Left colon (tissue), 2 donors: ENCODE measurements at regions not wholly inside any gene's neighbourhood (a gene's known extent, or its start where the extent isn't known, plus 50 kb on each side); places are given as distances from the start of the nearest gene placed in this dataset.

Source experiments
- ATAC-seq: fragments of 200-7000 bp; cut with Tn5 transposase; one replicate; pipeline ENCODE4 v1.9.1; 2020; ENCODE audit warnings: mild to moderate bottlenecking, moderate library complexity
- DNase-seq, 2 donors: peaks; one replicate each; pipeline ENCODE4 v3.0.0-alpha.2; 2020
- intact Hi-C, 2 donors: fragments of 100-400 bp; cut with DNase I in 1 of 2; cut with micrococcal nuclease in 1 of 2; formaldehyde crosslinking; loops; one replicate each; pipeline versions ENCODE4 v1.11.2 to v1.14.0; 2022; cut with DNase I, micrococcal nuclease
- donor health status: DM: no; HTN: no; CAD: no.
- donor health status: DM: yes; HTN: yes; CAD: no.

DNA sequence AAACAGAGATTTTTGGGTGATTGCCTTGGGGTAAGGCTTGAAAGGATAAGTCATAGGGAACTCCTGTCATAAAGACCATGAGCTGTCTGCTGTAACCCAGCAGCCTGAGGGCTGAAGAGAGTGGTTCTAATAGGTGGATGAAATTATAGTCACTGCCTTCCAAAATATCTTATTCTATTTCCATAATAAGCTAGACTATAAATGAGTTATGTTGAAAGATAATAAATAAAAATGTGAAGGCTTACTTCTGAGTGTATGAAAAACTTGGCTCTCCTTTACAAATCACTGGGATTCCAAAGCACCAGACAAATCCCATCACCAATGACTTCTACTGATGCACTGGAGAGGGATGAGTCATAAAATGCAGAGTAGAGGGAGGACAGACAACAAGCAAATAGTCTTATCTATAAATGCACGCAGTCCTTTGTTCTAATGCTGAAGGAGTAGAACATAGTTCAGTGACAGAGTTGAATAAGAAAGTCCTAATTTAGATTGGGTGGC, 775.0 kb upstream of the LRRC4C start:
- DNase-seq (no peak), ATAC-seq (no peak)
- intact Hi-C loops: no loop called here

DNA sequence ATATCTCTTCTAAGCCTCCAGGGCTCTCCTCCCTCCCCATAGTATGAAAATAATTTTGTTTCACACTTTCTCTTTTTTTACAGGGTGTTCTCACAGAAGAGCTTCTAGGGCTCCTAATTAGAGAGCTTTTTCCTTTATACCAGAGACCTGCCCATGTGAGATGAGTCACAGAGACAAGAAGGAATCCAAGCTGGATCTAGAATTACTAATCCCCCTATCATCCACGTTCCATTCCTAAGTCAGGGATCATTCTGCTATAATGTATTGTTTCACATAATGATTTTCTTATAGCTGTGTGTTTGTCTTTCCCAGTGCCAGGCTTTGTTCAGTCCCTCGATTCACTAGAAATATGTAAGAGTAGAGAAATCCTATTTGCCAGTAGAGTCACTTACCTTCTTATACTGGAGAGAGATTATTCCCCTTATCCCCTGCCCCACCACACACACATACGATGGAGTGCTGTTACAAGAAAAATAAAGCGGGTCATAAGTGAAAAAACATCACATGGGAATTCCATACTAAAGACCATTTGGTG, 778.3 kb upstream of the LRRC4C start:
- no peak for DNase-seq
- ATAC-seq: no peak
- intact Hi-C loops: no loop called here

- intact Hi-C loops: no loop called here
- DNase-seq (no peak), ATAC-seq (no peak)
Measured at GRCh38 chr11:42239188-42239587, 779.7 kb upstream of the LRRC4C start.

- ATAC-seq (no peak), DNase-seq (no peak)
- intact Hi-C loops: no loop called here
Measured at GRCh38 chr11:42243385-42243784, 783.9 kb upstream of the LRRC4C start.

DNA sequence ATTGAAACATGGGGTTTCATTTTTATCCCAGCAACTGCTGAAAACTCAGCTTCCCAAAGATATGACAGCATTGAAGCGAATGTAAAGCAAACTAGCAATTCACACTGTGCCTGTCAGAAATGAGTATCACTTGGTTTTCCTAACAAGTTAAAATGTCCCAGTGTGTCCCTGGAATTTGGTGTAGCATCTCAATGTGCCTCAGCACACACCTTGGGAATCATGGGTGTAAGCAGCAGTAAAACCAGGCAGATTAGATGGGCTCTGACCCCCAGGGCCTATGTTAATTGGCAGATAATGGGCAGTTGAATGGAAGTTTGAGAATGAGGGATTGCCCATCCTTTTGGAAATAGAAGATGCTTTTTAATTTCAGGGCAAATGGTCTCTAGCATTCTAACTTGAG, 784.9 kb upstream of the LRRC4C start:
- DNase-seq: no peak
- ATAC-seq: no peak

DNA sequence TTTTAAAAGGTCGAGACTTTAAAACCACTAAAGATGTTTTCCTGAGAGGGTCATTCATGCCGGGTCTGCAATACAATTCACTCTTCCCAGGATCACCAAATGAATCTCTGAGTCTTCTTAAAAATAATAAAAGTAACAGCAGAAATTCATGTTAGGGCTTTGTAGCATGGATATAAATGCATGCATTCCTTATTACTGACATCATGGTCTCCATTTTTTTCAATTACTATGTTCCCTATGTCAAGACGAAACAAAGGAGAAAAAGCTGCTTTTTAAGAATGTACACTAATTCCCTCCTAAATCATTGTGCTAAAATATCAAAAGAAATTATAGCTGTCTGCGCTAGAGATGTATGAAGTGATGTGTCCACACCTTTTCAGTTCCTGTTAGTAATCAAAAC, 789.9 kb upstream of the LRRC4C start:
- DNase-seq (no peak), ATAC-seq (no peak)
- intact Hi-C loops: no loop called here

More for the DNA sequence above, 784.9 kb upstream of the LRRC4C start:
- intact Hi-C loops: no loop called here

DNA sequence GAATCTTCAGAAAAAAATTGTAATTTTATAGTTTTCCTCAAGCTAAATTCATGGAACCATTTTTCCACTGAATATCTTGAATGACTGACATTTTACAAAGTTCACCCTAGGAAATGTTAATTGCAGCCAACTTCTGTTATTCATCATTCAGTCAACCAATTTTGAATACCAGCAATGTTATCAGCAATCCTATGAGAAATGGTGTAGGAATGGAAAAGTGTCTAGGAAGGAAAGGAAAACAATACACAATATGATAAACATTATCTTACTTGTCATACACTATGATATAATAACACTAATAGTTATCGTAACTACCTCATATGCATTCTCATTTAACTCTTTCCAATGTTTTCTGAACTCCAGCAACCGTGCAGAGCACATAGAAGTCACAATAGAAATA, 790.5 kb upstream of the LRRC4C start:
- no peak for DNase-seq
- intact Hi-C loops: no loop called here
- no peak for ATAC-seq

DNA sequence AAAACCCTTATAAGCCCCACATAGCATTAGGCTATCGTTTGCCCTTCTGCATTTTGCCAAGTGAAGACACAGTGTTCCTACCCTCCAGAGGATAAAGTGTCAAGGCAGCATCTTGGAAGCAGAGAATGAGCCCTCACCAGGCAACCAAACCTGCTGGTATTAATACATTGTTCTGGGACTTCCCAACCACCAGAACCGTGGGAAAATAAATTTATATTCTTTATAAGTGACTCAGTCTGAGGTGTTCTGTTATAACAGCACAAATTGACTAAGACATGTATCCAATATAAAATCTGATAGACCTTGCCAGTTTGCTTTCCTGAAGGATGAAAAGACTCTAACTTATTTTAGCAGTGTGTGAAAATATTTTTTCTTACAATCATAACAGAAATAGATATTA, 792.5 kb upstream of the LRRC4C start:
- intact Hi-C loops: no loop called here
- no peak for ATAC-seq
- no peak for DNase-seq

- ATAC-seq: no peak
- no peak for DNase-seq
- intact Hi-C loops: no loop called here
Measured at GRCh38 chr11:42253156-42253555, 793.7 kb upstream of the LRRC4C start.

DNA sequence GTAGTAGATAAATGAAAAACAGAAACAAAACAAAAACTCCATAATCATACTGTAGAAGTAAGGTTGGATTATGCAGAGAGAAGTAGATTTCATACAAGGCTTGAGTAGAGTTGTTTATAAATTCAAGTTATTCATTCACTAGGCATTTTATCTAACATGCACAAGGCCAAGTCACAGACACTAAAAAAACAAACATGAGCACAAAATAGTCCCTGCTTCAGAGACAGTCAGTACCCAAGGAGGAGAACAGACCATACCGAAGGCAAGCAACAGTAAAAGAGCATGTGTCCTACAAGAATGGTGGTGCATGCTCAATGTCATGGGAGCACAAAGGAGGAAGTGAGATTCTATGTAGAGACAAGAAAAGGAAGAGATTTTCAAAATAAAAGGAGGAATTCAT, 796.5 kb upstream of the LRRC4C start:
- DNase-seq: no peak
- intact Hi-C loops: no loop called here
- no peak for ATAC-seq

DNA sequence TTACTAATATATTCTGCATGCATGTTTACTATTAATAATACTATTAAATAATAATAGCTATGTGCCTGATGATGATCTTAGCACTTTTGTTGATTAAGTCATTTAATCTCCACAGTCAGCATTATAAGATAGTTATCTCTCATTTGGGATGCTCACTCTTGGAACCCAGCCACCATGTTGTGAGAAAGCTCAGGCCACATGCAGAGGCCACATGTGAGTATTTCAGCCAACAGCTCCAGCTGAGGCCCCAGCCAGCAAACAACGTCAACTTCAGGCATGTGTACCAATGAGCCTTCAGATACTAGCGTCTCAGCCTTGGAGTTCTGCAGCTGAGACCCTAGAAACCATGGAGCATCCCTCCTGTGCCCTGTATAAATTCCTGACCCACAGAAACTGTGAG, 798.1 kb upstream of the LRRC4C start:
- no peak for DNase-seq
- intact Hi-C loops: no loop called here
- ATAC-seq: no peak

DNA sequence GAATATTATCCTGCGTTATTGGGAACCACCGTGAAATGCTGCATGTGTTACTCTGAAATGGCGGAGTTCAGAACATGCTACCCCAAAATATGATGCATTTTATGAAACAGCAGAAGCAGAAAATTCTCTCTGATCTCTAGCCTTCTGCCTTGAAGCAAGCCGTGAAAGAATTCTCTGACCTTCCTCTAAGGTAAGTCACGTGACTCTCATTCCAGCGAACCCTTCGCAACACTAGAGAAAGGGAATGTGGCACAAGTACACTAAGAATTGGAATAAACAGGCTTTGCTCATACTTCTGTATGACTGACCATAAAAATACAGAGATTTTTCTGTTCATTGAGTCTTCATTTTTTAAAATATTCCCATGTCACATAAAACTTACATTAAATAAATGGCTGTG, 805.6 kb upstream of the LRRC4C start:
- intact Hi-C loops: no loop called here
- no peak for DNase-seq
- ATAC-seq: no peak

DNA sequence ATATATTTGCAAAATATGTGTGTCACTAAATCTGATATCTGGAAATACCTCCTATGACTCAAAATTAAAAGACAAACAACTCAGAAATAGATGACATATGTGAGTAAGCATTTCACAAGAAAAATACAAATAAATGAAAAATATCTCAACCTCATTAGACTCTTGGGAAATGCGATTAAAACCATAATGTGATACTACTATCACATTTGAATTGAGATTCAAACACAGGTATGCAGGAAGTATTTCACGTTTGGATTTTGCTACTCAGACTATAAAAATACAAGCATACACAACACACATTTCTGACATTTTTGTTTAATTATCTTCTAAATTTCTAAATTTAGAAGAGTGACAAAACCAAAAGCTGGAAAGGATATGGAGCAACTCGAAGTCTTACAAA, 811.9 kb upstream of the LRRC4C start:
- intact Hi-C loops: no loop called here
- ATAC-seq (no peak), DNase-seq (no peak)

GRCh38 chr11:42273977-42274376, 814.5 kb upstream of the LRRC4C start:
- ATAC-seq (no peak), DNase-seq (no peak)
- intact Hi-C loops: no loop called here

GRCh38 chr11:42296910-42297309, 837.5 kb upstream of the LRRC4C start:
- ATAC-seq (no peak), DNase-seq (no peak)
- intact Hi-C loops: no loop called here

GRCh38 chr11:42299780-42300179, 840.3 kb upstream of the LRRC4C start:
- DNase-seq: no peak
- intact Hi-C loops: no loop called here
- no peak for ATAC-seq

- no peak for ATAC-seq
- no peak for DNase-seq
- intact Hi-C loops: no loop called here
Measured at GRCh38 chr11:42301777-42302176, 842.3 kb upstream of the LRRC4C start.

DNA sequence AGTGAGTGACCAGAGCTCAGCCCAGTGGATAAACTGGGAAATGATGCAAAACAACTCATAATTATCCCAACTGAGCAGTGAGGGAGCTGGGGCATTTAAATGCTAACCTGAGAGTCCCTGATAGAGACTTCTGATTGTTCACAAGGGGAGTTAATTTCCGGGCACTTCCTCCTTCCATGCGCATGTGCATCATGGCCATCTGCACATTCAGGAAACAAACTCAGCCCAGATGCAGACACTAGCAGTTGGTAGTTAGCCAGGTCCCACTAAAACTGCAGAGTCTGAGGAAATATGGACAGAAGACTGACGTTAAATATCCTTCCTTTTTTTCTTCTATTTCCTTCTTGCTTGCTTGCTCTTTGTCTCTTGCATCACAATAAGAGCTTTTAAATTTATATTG, 852.1 kb upstream of the LRRC4C start:
- ATAC-seq (no peak), DNase-seq (no peak)
- intact Hi-C loops: no loop called here

DNA sequence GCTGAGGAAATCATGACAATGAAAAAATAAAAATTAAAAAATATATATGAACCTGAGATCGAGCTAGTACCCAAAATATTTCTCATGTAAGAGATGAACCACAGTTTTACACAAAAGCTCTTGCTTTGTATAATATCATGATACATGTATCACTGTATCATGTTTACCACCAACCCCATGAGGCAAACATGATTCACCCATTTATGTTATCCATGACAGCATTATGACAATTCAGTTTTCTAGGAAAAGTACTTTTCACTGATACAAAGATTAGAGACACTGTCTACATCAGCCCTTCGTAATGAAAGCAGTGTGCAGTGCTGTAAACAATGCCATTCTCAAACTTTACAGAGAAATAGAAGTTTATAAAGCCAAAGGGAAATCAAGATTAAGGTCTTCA, 852.5 kb upstream of the LRRC4C start:
- intact Hi-C loops: no loop called here
- ATAC-seq: no peak

GRCh38 chr11:42315267-42315666, 855.8 kb upstream of the LRRC4C start:
- ATAC-seq: no peak
- intact Hi-C loops: no loop called here
- DNase-seq: no peak

More for the DNA sequence above, 852.5 kb upstream of the LRRC4C start:
- no peak for DNase-seq

- no peak for ATAC-seq
- no peak for DNase-seq
- intact Hi-C loops: no loop called here
Measured at GRCh38 chr11:42315846-42316245, 856.4 kb upstream of the LRRC4C start.

- intact Hi-C loops: no loop called here
- DNase-seq (no peak), ATAC-seq (no peak)
Measured at GRCh38 chr11:42319921-42320320, 860.5 kb upstream of the LRRC4C start.
